IMR-90 (cell line): ENCODE measurements at regions not wholly inside any gene's neighbourhood (a gene's known extent, or its start where the extent isn't known, plus 50 kb on each side); places are given as distances from the start of the nearest gene placed in this dataset.

ENCODE experiments used
- ATAC-seq: fragments of 200-7000 bp; cut with Tn5 transposase; 2 replicates; pipeline ENCODE4 v1.9.1; 2020; ENCODE audit warnings: low read depth, mild to moderate bottlenecking, moderate library complexity
- BruUV-seq: library from RNA; stranded (reverse); fragments of 400-500 nt; replicated peaks from 2 replicates; lab custom pipeline; 2021; lab: Mats Ljungman, UMichigan
- CTCF ChIA-PET: fragments of 300-600 bp; formaldehyde crosslinking; extraction: SDS; loops from one replicate; lab custom pipeline; 2021; ENCODE audit warnings: antibody characterized with exemption; lab: Yijun Ruan, JAX
- POLR2A ChIA-PET: fragments of 300-600 bp; sonication (Branson Sonifier 250); formaldehyde crosslinking; loops from one replicate; lab custom pipeline; 2022; ENCODE audit warnings: antibody characterized with exemption; ENCODE audit not compliant: unreplicated experiment; lab: Charles Lee
- DNase-seq: peaks from one replicate; pipeline ENCODE4 v3.0.0; 2013
- H2AFZ ChIP-seq: replicated peaks from 2 replicates; pipeline ENCODE3; 2013; ENCODE audit warnings: low read length, mild to moderate bottlenecking; ENCODE audit not compliant: poor library complexity
- H2AK5ac ChIP-seq: 2 replicates; pipeline ENCODE4 v1.6.1; 2013; ENCODE audit warnings: low read depth, low read length, inconsistent platforms
- H2AK9ac ChIP-seq: replicated peaks from 2 replicates; pipeline ENCODE3; 2013; ENCODE audit warnings: mild to moderate bottlenecking, low read depth, low read length, moderate library complexity; ENCODE audit not compliant: poor library complexity
- H2BK120ac ChIP-seq: 2 replicates; pipeline ENCODE4 v1.6.1; 2013; ENCODE audit warnings: low read depth, low read length, inconsistent platforms
- H2BK15ac ChIP-seq: 3 replicates; pipeline ENCODE4 v1.6.1; 2013; ENCODE audit warnings: low read depth, low read length, inconsistent platforms
- H2BK20ac ChIP-seq: 2 replicates; pipeline ENCODE4 v1.6.1; 2013; ENCODE audit warnings: low read depth, mild to moderate bottlenecking, inconsistent platforms, low read length, moderate library complexity
- H2BK5ac ChIP-seq: 2 replicates; pipeline ENCODE4 v1.6.1; 2013; ENCODE audit warnings: mild to moderate bottlenecking, low read depth, low read length, inconsistent platforms; ENCODE audit not compliant: poor library complexity, severe bottlenecking
- H3K14ac ChIP-seq: replicated peaks from 2 replicates; pipeline ENCODE4 v1.6.1; 2013; ENCODE audit warnings: low read depth, low read length, inconsistent platforms
- H3K18ac ChIP-seq: 2 replicates; pipeline ENCODE4 v1.6.1; 2013; ENCODE audit warnings: low read depth, low read length, control low read depth
- H3K23ac ChIP-seq: 2 replicates; pipeline ENCODE4 v1.6.1; 2013; ENCODE audit warnings: low read depth, low read length, inconsistent platforms
- H3K27ac ChIP-seq: 2 replicates; pipeline ENCODE4 v1.5.1; 2013; ENCODE audit warnings: mild to moderate bottlenecking, control low read depth, low read length; ENCODE audit not compliant: insufficient read depth
- H3K27me3 ChIP-seq: 2 replicates; pipeline ENCODE4 v1.6.1; 2013; ENCODE audit warnings: low read length; ENCODE audit not compliant: control insufficient read depth, insufficient read depth
- H3K36me3 ChIP-seq: 2 replicates; pipeline ENCODE4 v1.6.1; 2013; ENCODE audit warnings: low read length, mixed read lengths; ENCODE audit not compliant: control insufficient read depth, insufficient read depth
- H3K4ac ChIP-seq: 2 replicates; pipeline ENCODE4 v1.6.1; 2013; ENCODE audit warnings: low read depth, low read length, inconsistent platforms
- H3K4me1 ChIP-seq: 2 replicates; pipeline ENCODE4 v1.6.1; 2013; ENCODE audit warnings: low read length, mixed read lengths; ENCODE audit not compliant: control insufficient read depth, insufficient read depth
- H3K4me2 ChIP-seq: 2 replicates; pipeline ENCODE4 v1.6.1; 2013; ENCODE audit warnings: low read depth, mild to moderate bottlenecking, control low read depth, low read length, moderate library complexity
- H3K4me3 ChIP-seq: 2 replicates; pipeline ENCODE4 v1.5.1; 2013; ENCODE audit warnings: low read depth, mild to moderate bottlenecking, control low read depth, low read length, moderate library complexity; ENCODE audit not compliant: insufficient read depth
- H3K56ac ChIP-seq: 2 replicates; pipeline ENCODE4 v1.6.1; 2013; ENCODE audit warnings: low read length, inconsistent platforms; ENCODE audit not compliant: insufficient read depth; ENCODE audit errors: extremely low read depth
- H3K79me1 ChIP-seq, 2 experiments: 2 replicates each; pipeline ENCODE4 v1.6.1; 2013; ENCODE audit warnings: low read length in 2 of 2, inconsistent platforms in 1 of 2, low read depth in 1 of 2
- H3K9ac ChIP-seq: 2 replicates; pipeline ENCODE4 v1.6.1; 2013; ENCODE audit warnings: low read depth, low read length, control low read depth
- H3K9me1 ChIP-seq: 2 replicates; pipeline ENCODE4 v1.6.1; 2013; ENCODE audit warnings: low read length, inconsistent platforms; ENCODE audit not compliant: insufficient read depth
- H3K9me3 ChIP-seq: 2 replicates; pipeline ENCODE4 v1.6.1; 2013; ENCODE audit warnings: low read length; ENCODE audit not compliant: control insufficient read depth, insufficient read depth
- H4K20me1 ChIP-seq: 2 replicates; pipeline ENCODE4 v1.6.1; 2013; ENCODE audit warnings: low read length, inconsistent platforms; ENCODE audit not compliant: insufficient read depth
- H4K5ac ChIP-seq: 2 replicates; pipeline ENCODE4 v1.6.1; 2013; ENCODE audit warnings: mild to moderate bottlenecking, low read depth, low read length, control low read depth
- H4K8ac ChIP-seq, 2 experiments: 2 replicates each; pipeline ENCODE4 v1.6.1; 2013; ENCODE audit warnings: low read depth in 2 of 2, low read length in 2 of 2, control low read depth in 1 of 2, inconsistent platforms in 1 of 2
- H4K91ac ChIP-seq: 2 replicates; pipeline ENCODE4 v1.6.1; 2013; ENCODE audit warnings: low read depth, low read length, inconsistent platforms; ENCODE audit not compliant: insufficient read depth
- CEBPB ChIP-seq: IDR thresholded peaks from 2 replicates; pipeline ENCODE4 v1.6.1; 2012; ENCODE audit warnings: low read depth, low read length, improper control_type of control experiment
- CHD1 ChIP-seq: IDR thresholded peaks from 2 replicates; pipeline ENCODE4 v1.6.1; 2012; ENCODE audit warnings: low read depth, low read length, improper control_type of control experiment
- ELK1 ChIP-seq: fragments of 150-350 bp; IDR thresholded peaks from 2 replicates; pipeline ENCODE4 v1.6.1; 2016; ENCODE audit warnings: low read depth, mild to moderate bottlenecking, low read length, moderate library complexity, borderline replicate concordance
- FOS ChIP-seq: fragments of 150-350 bp; IDR thresholded peaks from 2 replicates; pipeline ENCODE4 v1.6.1; 2016; ENCODE audit warnings: low read depth, low read length
- MAFK ChIP-seq: IDR thresholded peaks from 2 replicates; pipeline ENCODE4 v1.6.1; 2012; ENCODE audit warnings: low read depth, low read length, improper control_type of control experiment
- MAZ ChIP-seq: IDR thresholded peaks from 2 replicates; pipeline ENCODE4 v1.6.1; 2012; ENCODE audit warnings: low read depth, mild to moderate bottlenecking, low read length, improper control_type of control experiment, moderate library complexity, borderline replicate concordance
- MXI1 ChIP-seq: IDR thresholded peaks from 2 replicates; pipeline ENCODE4 v1.6.1; 2012; ENCODE audit warnings: low read depth, mild to moderate bottlenecking, low read length, moderate library complexity, borderline replicate concordance
- NFE2L2 ChIP-seq: fragments of 150-350 bp; IDR thresholded peaks from 2 replicates; pipeline ENCODE4 v1.6.1; 2016; ENCODE audit warnings: low read depth, mild to moderate bottlenecking, low read length
- POLR2A ChIP-seq: IDR thresholded peaks from 2 replicates; pipeline ENCODE4 v1.6.1; 2012; ENCODE audit warnings: mild to moderate bottlenecking, low read depth, low read length
- RAD21 ChIP-seq: IDR thresholded peaks from 2 replicates; pipeline ENCODE4 v1.6.1; 2012; ENCODE audit warnings: low read length, improper control_type of control experiment
- RCOR1 ChIP-seq: IDR thresholded peaks from 2 replicates; pipeline ENCODE4 v1.6.1; 2012; ENCODE audit warnings: mild to moderate bottlenecking, low read length, improper control_type of control experiment; ENCODE audit not compliant: insufficient replicate concordance
- RFX5 ChIP-seq: IDR thresholded peaks from 2 replicates; pipeline ENCODE4 v1.8.0; 2012; ENCODE audit warnings: low read depth, mild to moderate bottlenecking, low read length, moderate library complexity
- SMC3 ChIP-seq: fragments of 150-350 bp; IDR thresholded peaks from 2 replicates; pipeline ENCODE4 v1.6.1; 2016; ENCODE audit warnings: low read depth, mild to moderate bottlenecking, antibody characterized with exemption, low read length, moderate library complexity
- USF2 ChIP-seq: fragments of 150-350 bp; IDR thresholded peaks from 2 replicates; pipeline ENCODE4 v1.6.1; 2017; ENCODE audit warnings: mild to moderate bottlenecking, antibody characterized with exemption, low read length, low read depth
- WGBS, 2 experiments: methylation state at CpG; one replicate each; pipeline versions ENCODE4 v1.1.5 to v1.1.7; 2013; ENCODE audit warnings: missing lambda C conversion rate in 2 of 2; ENCODE audit not compliant: insufficient read length in 1 of 2; ENCODE audit errors: extremely low coverage in 2 of 2; 5-methylcytosine and 5-hydroxymethylcytosine counted together
- dilution Hi-C: fragments of 300-500 bp; cut with HindIII; formaldehyde crosslinking; loops from one replicate; pipeline ENCODE4 v1.14.3; 2018; ENCODE audit warnings: low sequenced_read_pairs; ENCODE audit not compliant: unreplicated experiment
- in situ Hi-C: fragments of 300-500 bp; cut with MboI; formaldehyde crosslinking; loops from 3 replicates; pipeline ENCODE4 v1.14.3; 2019; ENCODE audit warnings: low sequenced_read_pairs, inconsistent platforms, mixed read lengths
- intact Hi-C: fragments of 100-400 bp; cut with micrococcal nuclease; formaldehyde crosslinking; loops from 2 replicates; pipeline ENCODE4 v1.10.0; 2022

- intact Hi-C loops (no loop called here), in situ Hi-C loops (no loop called here), dilution Hi-C loops (no loop called here)
- no peak overlapping the region for H3K4ac ChIP-seq
- no peak overlapping the region for H2BK20ac ChIP-seq
- BruUV-seq: no TSS peak
- H2BK5ac ChIP-seq: no peak overlapping the region
- H3K4me3 ChIP-seq: no peak overlapping the region
- no peaks in the 10 kb centered on the region for H4K20me1 ChIP-seq
- no peak overlapping the region for H3K4me2 ChIP-seq
- no peak overlapping the region for H3K9ac ChIP-seq
- H3K56ac ChIP-seq: no peak overlapping the region
- ChIA-PET CTCF (no interaction called here), POLR2A (no interaction called here)
- no peak overlapping the region for H4K8ac ChIP-seq
- no peak overlapping the region for H4K91ac ChIP-seq
- H3K14ac ChIP-seq: no peak overlapping the region
- H3K27me3 ChIP-seq: no peaks in the 10 kb centered on the region
- H3K9me3 ChIP-seq: peaks cover 14% of the 10 kb centered on the region
- DNase-seq (no peak), ATAC-seq (no peak)
- no peak overlapping the region for H4K5ac ChIP-seq
- no peaks in the 10 kb centered on the region for H3K36me3 ChIP-seq
- no peaks in the 10 kb centered on the region for H3K9me1 ChIP-seq
- H3K23ac ChIP-seq: no peak overlapping the region
- H2AFZ ChIP-seq: no peak overlapping the region
- H3K18ac ChIP-seq: no peak overlapping the region
- H2AK5ac ChIP-seq: no peak overlapping the region
- no peak overlapping the region for H2AK9ac ChIP-seq
- no peak overlapping the region for H3K27ac ChIP-seq
- H2BK15ac ChIP-seq: no peak overlapping the region
- H3K4me1 ChIP-seq: no peaks in the 10 kb centered on the region
- no peak overlapping the region for H2BK120ac ChIP-seq
- no peaks in the 10 kb centered on the region for H3K79me1 ChIP-seq
- TF ChIP-seq MAZ (no peak), FOS (no peak), MAFK (no peak), MXI1 (no peak), SMC3 (no peak), USF2 (no peak), CEBPB (no peak), RAD21 (no peak), POLR2A (no peak), ELK1 (no peak), RFX5 (no peak), RCOR1 (no peak), CHD1 (no peak), NFE2L2 (no peak)
- WGBS, 2 experiments: 20% methylated on average over 2 of the region's 5 CpGs; no CpG with 5 or more reads in 1 of the 2 experiments
Observed at GRCh38 chr1:166283600-166283999, 116.8 kb upstream of the FAM78B start.
